NCI-H2081 treated with DMSO at 0.1 percent for 48 hours (cell line): ENCODE measurements at regions not wholly inside any gene's neighbourhood (a gene's known extent, or its start where the extent isn't known, plus 50 kb on each side); places are given as distances from the start of the nearest gene placed in this dataset.
"Not testable (repeated sequence)": the region's sequence is repeated elsewhere in the genome, so short reads cannot be mapped to it uniquely, and the experiment has no call there.

Experiments
- DNase-seq: peaks from one replicate; lab custom pipeline; 2025; lab: John Stamatoyannopoulos, UW

DNA sequence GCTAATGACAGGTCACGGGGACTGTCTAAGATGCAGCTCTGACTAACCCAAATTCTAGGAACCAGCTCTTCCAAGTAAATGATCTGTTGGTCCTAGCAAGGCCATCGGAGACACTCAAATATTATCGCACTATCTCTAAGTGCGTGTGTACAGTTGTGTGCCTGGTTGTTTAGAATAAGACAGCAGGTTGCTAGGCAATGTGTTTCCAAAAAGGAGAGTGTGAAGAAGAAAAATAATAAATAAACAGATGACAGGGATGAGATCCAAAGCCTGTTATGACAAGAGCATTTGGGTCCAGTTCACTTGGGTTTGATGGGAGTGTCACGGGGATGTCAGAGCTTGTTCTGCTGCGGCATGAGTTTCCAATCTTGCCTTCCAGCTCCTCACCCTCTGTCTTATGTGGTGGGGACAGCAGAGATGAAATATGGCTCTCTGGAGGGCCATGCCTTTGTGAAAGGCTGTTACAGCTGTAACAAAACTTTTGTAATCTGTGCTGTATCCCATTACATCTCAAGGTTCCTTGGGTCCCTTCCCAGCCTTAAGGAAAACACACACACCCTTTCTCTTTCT lies 127.5 kb upstream of the TNP1 start:
- DNase-seq = no peak

DNA sequence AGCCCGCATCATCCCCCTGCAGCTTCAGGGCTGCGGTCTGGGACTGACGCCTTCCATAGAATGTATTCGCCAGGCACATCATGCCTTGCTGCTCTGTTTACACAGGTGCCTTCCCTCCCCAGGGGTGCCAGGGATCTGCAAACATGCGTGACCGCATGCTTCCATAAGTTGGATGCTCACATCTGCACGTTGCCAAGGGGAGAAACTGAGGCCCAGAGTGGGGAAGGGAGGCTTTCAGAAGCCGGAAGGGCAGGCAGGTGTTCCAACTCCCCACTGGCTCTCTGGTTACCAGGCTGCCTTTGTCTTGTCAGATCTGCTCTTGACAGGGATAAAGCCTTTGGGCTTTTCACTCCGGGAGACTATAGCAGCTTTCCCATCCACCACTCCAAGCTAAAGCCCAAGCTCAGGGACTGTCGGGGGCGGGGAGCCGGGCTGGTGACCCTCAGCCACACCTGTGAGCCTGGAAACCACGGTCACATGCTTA lies 125.8 kb upstream of the TNP1 start:
- DNase-seq = peak; percentile 83

DNA sequence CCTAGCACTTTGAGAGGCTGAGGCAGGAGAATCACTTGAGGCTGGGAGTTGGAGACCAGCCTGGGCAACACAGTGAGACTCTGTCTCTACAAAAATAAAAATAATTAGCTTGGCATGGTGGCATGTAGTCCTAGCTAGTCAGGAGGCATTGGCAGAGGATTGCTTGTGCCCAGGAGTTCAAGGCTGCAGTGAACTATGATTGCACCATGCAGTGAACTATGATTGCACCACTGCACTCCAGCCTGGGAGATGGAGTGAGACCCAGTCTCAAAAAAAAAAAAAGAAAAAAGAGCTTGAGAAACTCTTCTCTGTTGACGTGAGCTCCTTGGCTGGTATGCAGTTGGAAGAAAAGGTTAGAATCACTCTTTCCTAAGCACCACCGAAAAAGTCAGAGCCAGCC lies 125.1 kb upstream of the TNP1 start:
- DNase-seq = no peak

GRCh38 chr2:216981951-216982350 lies 122.1 kb upstream of the TNP1 start:
- DNase-seq = not testable (repeated sequence)

DNA sequence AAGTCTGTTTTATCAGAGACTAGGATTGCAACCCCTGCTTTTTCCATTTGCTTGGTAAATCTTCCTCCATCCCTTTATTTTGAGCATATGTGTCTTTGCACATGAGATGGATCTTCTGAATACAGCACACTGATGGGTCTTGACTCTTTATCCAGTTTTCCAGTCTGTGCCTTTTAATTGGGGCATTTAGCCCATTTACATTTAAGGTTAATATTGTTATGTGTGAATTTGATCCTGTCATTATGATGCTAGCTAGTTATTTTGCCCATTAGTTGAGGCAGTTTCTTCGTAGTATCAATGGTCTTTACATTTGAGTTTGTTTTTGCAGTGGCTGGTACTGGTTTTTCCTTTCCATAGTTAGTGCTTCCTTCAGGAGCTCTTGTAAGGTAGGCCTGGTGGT lies 120.6 kb upstream of the TNP1 start:
- not testable (repeated sequence) for DNase-seq

DNA sequence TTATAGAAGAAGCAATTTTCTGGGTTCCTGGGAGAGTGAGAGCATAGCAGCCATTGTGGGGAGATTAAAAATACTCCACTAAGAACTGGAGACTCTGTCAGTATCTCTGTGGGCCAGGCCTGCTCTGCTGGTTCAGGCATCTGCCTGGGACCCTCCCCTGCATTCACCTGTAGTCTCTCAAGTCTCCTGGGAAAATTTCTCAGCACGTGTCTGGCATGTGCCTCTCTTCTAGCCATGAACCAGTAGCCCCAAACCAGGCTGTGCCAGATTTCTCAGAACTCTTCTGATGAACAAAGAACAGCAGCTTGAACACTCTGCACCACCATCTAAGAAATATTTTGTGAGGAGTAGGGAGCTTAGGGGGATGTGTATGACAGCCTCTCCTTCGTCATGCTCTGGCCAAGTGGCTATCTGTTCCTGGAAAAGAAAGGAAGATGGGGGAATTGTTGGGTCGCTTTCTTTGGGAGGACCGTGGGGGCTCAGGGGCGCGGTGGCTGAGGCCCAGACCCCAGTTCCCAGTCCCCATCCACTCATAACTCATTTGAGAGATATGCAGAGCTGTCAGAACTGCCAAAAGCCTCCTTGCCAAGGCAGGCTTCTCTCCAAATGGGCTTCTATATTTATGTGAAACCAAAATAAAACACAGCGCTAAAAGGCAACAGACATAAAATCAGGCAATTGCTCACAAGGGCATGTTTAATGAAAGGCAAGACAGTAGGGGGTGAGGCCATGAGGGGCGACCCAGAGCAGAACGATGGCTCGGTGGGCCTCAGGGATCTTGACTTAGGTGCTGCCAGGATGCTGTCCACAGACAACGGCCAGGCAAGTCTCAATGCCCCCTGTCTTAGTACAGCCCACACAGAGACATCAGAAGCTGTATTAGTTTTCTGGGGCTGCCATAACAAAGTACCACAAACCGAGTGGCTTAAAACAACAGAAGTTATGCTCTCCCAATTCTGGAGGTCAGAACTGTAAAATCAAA lies 114.7 kb upstream of the TNP1 start:
- no peak for DNase-seq

GRCh38 chr2:216971593-216971992 lies 111.7 kb upstream of the TNP1 start:
- DNase-seq = no peak

GRCh38 chr2:216970359-216970915 lies 110.6 kb upstream of the TNP1 start:
- DNase-seq = no peak

- DNase-seq = no peak
Measured at GRCh38 chr2:216967889-216968288, 108.0 kb upstream of the TNP1 start.

DNA sequence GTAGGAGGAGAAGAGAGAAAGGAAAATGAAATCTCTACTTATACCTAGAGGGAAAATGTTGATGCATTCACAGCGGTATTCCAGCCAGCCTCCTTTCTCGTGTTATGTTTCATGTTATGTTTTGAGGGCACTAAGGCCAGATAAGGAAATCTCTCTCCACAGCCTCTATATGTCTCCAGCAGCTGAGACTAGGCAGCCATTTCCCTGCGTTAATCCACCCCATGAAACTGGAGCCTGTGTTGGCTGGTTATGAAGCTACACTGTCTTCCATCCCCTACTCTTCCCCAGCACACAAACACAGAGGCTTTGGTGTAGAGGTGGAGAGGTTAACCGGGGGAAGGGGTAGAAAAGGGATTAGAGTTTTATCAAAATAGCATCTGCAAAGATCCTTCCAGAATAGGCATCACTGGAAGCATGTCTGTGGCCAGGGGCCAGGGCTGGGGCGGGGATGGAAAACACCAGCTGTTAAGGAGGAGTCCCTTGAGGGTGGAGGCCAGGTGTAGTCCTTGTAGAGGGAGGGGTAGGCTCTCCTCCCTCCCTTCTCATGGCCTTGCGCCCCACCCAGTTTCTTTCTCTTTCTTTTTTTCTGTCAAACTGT lies 100.9 kb upstream of the TNP1 start:
- DNase-seq = no peak

DNA sequence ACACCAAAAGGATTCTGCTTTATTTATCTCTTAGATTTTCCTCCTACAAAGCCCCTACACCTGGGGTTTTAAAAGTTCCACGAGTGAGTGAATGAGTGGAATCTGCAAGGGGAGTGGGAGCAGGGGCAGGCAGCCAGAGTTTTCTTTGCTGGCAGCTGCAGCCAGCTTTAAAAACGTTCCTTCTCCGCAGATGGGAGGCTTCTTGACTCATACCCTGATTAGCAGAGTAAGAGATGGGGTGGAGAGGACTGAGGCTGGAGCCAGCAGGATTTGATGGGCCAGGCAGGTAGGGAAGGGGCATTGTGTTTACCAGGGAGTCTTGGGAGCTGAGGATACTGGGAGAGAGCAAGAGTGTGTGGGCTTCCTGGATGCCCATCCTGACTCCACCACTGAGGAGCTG lies 99.6 kb upstream of the TNP1 start:
- no peak for DNase-seq

DNA sequence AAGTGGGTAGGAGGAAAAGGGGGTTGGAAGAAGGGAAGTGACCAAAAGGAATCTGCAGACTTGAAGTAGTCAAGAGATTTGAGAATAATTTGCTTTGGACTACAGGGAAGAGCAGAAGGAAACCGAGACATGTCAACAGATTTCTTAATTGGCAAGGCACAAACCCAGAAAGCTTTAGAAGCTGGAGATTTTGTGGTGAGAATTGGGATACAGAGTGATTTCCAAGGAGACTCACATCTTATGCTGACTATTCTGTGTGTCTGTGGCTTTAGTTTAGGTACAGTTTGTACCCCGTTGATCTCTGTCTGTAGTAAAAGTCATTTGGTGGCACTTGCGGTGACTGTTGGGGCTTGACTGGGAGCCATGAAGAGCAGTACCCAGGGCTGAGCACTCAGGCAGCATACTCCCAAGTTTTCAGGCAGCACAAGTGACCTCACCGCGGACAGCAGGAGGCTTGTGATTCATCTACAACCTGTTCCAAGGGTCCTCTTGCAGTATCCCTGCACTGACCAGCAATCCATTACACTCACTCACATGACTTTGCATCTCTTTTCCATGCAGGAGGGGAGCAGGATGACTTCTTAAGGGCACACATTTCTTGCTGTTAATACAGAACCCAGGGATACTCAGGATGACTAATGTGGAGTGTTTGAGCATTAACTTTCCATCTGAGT lies 97.1 kb upstream of the TNP1 start:
- DNase-seq = no peak

GRCh38 chr2:216951171-216951570 lies 91.3 kb upstream of the TNP1 start:
- DNase-seq = no peak

- no peak for DNase-seq
Measured at GRCh38 chr2:216950547-216950946, 90.7 kb upstream of the TNP1 start.

DNA sequence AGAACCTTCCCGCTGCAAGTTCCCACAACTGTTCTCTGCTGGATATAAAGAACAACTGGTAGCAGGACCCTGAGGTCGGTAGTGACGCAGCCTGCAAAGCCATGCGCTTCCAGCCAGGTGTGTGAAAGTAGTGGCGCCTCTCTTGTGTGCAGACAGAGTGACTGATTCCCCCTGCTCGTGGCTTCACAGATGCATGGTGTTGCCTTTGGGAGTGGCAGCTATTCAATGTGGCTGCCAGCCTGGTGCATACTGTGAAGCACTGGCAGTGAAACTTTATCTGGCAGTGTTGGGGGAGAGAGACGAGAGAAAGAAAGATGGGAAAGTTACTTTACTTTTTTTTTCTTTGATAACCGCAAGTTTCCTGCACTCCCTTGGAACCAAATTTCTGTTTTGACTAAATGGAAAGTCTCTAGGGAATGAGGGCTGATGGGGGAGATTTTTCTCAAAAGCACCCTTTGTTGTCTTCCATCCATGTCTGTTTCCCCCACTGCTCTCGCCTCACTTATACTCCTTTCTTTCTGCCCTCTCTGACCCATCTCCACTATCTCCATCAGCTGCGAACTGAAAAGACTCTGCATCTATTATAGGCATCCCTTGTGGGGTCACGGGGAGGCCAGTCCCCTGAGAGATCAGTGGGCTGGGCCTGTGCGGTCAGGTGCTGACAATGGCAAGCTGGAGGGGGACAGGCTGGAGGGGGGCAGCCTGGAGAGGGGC lies 90.0 kb upstream of the TNP1 start:
- DNase-seq = no peak

DNA sequence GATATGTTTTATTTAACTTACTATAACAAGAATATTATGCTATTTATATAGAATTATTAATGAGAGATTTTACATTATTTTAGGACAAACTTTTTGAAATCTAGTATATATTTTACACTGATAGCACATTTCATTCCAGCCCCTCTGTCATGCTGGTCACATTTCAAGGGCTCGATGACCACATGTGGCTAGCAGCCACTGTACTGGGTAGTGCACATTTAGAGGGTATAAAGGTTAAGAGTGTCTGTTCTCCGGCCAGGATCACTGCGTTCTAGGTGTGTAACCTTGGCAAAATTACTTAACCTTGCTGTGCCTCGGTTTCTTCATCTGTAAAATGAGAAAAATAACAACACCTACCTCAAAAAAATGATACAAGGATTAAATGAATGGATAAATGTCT lies 87.2 kb upstream of the TNP1 start:
- DNase-seq = no peak

GRCh38 chr2:216944733-216945132 lies 84.9 kb upstream of the TNP1 start:
- no peak for DNase-seq

DNA sequence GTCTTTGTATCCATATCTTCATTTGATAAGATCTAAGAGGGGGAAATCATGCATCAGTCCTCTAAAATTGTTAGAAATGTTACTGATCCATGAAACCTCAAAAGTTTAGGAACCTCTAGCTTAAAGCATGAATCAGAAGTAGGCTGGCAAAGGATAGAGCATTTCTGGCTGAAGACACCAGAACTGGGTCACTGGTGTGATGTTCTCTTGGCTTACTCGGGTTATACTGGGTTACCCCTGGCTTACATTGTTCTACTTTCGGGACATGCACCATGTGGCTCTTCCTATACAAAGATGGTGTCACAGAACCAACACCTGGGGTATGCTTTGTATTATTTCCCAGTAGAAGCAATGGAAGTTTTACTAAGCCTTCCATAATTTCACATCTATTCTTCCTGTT lies 83.2 kb upstream of the TNP1 start:
- no peak for DNase-seq

- DNase-seq = no peak
Measured at GRCh38 chr2:216942465-216942864, 82.6 kb upstream of the TNP1 start.

- no peak for DNase-seq
Measured at GRCh38 chr2:216942016-216942415, 82.2 kb upstream of the TNP1 start.

DNA sequence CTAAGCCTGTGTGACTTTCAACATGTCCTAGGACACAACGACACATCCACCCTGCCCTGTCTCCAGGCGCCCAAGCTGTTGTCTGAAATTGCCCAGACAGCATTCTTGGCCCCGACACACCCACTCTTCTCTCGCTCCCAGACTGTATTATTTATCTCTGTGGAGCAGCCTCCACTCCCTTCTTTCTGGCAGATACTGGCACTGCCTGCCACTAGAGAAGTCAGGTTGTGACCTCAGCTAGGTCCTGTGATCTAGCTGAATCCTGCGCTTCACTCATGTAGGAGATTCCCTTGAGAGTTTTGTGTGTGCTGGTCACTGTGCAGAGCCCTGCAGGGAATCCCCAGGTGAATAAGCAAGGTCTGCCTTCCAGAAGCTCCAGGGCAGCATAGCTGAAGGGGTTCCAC lies 77.1 kb upstream of the TNP1 start:
- no peak for DNase-seq
